Dedifferentiated amniotic fluid mesenchymal stem cell (primary cell): ENCODE measurements at regions not wholly inside any gene's neighbourhood (a gene's known extent, or its start where the extent isn't known, plus 50 kb on each side); places are given as distances from the start of the nearest gene placed in this dataset.
A peak's percentile ranks its signal among the peaks of the same experiment; 100 is the strongest.

Experiments used
- DNase-seq: peaks from one replicate; pipeline ENCODE4 v3.0.0-alpha.2; 2016; ENCODE audit errors: extremely low spot score

DNA sequence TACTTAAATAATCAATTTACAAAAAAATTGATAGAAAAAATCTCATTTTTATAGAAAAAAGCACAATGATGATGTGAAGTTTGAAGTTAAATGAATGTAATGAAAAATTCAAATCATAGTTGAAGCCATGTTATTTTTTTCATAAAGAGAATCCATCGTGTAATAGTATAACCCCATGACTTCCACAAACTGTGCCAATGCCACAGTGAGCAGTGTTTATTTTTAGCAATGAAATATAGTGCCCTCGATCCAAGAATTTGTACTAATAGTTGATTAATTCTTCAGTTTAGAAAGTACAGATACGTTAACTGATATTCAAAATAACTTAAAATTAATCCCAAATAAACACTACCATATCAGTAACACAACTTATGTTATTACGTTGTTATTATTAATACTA is 225.9 kb downstream of the PTPRC start:
- DNase-seq, result no peak

DNA sequence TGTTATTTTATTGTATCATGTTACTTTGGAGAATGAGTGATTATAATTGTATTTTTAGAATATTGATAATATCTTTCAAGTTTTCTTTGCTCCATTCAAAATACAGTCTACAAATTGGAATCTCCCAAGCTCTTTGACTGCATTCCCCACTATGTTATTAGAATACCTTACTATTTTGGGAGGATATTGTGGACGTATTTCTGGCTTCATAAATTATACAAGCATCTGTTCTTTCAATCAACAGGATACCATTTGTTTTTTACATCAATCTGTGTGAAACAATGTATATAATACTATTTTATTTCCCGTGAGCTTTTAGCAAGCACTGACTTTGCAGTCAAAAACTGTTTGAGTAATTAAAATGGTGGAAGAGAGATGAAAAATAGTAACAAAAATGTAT is 226.5 kb downstream of the PTPRC start:
- DNase-seq, result no peak

DNA sequence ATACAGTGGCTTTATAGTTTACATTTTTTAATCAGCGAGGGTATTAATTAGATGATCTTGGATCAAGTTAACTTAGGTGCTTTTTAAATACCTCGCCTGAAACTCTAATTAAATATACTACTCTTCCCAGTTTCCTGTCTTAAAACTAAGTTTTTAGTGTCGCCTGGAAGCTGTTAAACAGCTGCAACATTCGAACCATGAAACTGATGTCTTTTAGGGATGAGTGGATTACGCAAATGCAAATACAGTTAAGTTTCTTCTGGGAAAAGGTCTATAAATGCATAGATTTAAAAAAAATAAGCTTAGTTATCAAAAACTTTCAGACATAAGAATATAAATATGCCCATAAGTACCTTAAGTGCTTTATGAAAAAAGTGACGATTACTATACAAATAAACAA is 228.3 kb downstream of the PTPRC start:
- no peak for DNase-seq

DNA sequence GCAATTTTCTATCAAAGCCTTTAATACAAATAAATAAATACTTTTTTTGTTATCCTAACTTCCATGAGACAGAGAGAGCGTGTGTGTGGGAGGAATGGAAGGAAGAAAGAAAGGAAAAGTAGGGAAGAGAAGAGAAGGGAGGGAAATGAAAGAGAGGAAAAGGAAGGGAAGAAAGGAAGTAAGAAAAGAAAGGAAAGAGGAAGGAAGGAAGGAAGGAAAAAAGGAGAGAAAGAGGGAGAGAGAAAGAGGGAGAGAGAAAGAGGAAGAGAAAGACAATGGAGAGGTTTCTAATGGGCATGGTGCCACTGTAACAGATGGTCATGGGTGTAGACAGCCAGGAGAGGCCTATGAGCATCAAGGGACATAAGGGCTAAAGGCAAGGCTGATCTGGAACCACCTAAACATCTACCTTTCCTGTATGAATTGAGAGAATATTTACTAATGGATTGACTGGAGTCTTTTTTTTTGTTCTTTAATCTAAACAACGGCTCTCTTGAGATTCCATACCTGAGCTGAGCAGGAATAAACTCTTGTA is 234.9 kb downstream of the PTPRC start:
- DNase-seq, result no peak

DNA sequence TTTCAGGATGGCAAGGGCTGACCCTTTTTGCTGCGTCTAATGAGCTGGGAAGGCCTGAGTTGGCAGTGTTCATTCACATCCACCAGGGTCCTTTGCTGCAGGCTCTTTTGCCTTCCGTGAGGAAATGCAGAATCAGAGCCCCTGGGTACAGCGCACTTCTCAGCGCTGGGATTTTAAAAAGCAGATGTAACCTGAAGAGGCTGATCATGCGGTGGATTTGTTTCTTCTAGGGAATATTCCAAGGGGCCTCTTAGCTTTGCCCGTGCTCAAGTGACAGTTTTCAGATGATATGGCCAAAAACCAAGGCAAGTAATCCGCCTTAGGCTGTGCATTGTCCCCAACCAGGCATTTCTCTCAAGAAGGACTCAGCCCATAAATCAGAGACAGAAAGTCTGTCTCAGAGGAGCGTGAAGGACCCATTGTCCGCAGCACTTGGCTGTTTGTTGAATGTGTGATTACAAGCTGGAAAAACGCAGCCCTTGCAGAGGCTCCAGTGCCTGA is 237.6 kb downstream of the PTPRC start:
- no peak for DNase-seq

DNA sequence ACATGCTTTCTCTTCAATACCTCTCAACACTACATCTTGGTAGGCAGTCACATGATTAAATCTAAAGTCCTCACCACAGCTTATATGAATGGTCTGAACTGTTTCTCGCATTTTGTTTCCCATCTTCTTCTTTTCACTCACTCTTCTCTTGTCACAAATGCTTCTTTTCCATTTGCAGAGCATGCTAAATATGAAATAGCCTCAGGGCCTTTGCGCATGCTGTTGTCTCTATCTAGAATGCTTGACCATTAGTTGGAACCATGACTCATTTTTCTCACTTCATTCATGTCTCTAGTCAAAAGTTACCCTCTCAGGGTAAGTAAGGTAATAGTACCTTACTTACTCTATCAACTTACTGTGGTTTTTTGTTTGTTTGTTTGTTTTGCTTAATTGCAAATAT is 239.7 kb downstream of the PTPRC start:
- DNase-seq, result no peak

DNA sequence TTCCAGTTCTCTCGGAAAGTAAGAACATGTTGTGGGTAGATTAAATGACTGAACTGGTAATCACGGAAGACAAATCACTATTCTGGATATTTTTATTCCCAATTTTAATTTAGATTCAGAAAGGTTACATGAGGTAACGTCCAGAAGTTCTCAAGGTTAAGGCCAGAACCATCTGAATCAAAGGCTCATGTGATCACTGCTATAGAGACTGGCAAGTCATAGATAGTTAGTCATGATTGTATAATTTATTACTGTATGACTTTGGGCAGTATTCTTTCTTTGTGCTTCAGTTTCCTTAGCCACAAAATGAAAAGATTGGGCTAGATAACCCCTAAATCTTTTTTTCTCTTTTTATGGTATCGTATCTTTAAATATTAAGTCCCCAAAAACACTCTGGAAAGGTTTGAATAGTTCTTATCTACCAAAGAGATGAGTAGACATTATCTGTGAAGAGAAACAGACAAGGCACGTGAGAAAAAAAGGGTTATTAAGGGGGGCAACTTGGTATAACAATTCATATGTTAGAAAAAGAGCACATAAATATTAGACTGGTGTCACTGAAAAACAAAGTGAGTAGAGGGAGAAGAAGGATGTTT is 241.0 kb downstream of the PTPRC start:
- DNase-seq, result no peak

DNA sequence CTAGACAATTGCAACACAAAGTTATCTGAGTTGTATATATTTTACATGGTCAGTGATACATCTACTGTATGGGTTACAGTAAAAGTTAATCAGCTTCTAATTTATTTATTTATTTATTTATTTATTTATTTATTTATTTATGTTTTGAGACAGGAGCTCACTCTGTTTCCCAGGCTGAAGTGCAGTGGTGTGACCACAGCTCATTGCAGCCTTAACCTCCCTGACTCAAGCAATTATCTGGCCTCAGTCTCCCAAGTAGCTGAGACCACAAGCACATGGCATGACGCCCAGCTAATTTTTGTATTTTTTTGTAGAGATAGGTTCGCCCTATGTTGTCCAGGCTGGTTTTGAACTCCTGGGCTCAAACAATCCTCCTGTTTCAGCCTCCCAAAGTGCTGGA is 241.6 kb downstream of the PTPRC start:
- no peak for DNase-seq

DNA sequence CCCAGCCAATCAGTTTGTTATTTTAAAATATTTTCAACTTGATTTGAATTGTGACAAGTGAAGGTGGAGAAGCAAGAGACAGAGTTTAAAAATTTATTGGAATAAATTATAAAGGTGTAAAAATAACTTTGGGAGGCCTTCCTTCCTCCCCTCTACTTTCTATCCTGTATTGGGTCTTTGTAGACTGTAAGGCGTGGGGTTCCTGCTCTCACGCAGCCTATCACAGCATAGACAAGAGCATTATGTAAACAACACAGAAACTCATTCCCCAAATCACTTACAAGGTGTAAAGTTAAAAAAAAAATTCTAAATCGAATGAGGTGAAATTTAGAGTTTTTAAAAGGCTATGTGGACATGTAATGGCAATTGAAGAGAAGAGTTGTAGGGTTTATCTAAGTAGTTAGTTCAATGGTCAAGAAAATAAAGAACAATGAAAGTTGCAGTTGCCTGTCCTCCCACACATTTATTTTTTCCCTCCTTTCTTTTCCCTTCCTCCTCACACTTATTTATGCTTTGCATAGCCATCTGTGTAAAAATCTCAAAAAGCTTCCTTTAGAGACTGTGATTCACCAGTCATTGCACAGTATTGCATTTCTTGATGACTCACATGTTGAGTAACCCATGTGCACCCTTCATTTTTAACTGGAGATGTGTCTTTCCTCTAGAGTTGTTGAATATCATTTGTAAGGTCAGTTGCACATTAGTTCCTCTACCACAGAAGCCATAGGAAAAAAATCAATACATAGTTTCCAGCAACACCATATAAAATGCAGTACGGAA is 242.2 kb downstream of the PTPRC start:
- DNase-seq, result peak; percentile 98

DNA sequence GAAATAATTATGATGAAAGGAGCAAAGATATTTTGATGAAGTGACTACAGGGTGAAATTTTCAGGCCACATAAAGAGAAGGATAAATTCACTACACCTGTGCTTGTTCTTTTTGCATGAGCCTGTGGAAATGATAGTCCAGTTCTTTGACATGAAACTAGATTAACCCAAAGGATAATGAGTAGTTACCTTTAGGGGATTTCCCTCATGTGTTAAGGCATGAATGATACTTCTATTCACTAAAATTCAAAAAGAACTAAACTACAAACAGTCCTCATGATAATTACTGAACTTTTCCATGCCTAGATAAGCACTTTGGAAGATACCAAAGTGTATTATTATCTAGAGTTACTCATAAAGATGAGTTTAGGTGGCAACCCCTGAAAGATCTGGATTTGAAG is 244.3 kb downstream of the PTPRC start:
- DNase-seq, result no peak

DNA sequence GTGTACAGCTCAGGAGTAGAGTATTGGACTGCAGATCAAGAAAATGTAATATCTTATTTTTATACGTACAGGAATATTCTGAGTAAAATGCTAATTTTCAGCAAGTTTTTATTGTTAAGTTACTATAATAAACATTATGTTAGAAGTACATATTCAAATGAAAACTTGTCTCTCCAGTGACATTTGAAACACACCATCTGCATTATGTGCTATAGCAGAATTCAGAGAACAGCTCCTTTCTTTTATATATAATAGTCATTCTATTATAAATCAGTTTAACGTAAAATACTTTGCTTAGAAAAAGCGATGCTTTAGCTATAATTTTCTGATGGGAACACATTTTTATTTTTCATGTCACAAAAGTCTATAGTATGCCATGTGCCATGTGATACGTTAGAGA is 249.0 kb downstream of the PTPRC start:
- DNase-seq, result no peak

DNA sequence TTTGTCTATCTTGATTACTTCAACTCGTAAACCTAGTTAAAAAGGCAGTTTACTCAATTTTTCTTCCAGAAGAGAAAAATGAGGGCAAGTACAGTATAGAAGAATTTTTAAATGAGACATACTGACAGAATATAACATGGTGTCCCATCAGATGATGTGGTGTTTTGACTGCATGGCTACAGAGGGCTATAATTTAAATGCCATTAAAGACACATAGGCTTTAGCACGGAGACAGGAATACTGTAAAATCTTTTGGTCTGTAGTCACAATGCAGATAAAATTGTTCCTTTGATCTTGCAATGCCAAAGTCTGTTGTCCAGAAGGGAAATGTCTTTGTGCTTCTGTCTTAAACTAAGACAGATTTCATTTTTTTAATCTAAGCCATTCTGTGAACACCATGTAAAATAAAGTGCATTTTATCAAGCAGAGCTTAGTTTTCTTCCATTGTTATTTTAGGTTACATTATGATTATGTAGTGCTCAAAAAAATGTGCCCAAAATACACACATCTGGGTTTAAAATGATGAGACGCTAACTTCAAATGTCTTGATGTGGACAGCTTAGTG is 249.6 kb downstream of the PTPRC start:
- DNase-seq, result no peak

DNA sequence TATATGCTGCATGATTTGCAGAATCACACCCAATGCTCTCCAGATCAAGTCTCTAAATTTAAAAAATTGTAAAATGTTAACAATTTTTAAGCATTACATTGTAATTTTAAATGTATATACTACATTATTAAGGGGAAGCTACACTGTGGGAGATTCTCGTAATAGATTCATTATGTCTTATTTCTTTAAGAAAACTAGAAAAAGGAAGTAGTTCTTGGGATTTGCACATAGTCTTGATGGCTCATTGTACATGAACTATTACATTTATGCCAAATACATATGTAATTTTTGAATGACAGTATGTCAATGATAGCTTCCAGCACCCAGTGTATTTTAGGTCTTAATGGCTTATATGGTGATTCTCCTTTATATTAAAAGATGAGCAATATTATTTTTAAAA is 250.3 kb downstream of the PTPRC start:
- no peak for DNase-seq

DNA sequence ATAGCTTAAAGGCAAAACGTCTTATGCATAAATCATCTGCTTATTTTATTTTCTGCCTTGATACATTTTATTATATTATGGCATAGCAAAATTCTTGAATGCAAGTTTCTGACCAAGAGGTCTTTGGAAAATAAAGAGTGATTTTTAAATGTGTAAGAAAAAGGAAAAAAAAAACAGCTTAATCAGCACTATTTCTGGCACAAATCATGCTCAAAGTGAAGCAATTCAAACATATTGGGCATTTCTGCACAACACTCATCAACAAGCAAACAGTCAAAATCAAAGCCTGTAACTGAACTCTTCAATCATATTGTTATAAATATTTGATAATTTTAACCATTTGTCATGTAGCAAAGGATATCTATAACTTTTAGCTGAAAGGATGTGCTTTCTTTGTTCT is 250.9 kb downstream of the PTPRC start:
- no peak for DNase-seq

DNA sequence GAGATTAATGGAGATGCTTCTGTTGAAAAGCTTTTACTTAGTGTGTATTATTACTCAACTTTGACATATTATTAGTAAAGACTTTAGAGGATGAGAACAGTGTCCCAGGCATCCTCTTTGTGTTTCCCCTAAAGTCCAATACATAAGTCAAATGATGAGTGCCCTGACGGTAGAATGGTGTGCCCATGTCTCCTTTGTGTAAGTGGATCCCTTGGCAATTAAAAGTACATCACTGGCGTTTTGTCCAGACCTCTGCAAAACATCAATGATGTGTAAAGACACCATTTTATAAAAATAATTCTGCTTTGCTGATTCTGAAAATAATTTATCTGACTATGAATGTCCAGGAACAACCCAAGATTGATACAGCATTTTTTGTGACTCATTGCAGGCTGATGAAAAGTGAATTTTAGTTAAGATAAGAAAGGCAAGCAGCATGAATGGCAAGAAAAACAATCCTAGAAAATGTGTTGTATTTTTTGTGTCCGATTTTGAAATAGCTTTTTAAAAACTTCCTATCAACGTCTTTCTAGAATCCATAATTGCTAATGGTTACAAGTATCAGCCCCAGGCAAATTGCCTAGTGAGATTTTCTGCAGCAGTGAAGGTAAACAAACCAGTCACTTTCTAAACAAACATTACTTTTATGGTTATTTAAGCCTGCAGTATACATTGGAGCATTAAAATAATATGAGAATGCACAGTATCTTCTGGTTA is 251.5 kb downstream of the PTPRC start:
- no peak for DNase-seq

DNA sequence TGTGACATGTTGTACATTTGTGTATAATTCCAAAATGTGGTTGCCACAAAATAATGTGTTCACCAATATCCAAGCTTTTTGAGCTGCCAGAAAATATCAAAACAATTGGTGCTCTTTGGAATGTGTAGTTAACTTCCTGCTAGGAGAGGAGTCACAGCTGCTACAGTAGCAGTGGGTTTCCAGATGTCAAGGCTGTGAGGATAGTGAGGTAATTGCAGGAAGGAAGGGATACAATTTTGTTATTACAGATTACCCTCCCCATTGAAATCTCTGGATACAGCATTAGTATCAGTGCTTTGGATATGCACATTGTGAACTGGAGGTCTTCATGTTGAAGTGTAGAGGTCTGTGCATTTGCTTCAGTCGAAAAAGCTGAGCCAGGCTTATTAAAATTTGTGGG is 253.2 kb downstream of the PTPRC start:
- peak; percentile 37 for DNase-seq

DNA sequence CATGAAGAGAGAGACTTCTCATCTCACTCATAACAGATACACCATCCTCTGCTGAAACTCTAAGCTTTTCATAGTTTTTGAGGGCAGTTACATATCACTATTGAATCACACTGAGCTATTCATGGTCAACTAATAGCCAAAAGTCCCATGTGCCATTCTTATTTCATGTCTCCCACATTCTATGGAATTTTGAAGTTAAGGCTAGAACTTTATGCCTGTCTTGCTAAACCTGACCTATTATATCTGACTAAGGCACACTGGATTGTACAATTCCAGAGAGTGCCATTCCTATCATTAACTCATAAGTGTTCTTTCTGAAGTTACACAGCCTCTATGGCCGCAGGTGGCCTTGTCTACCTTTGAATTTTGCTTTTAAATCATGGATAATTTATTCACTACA is 254.3 kb downstream of the PTPRC start:
- no peak for DNase-seq

DNA sequence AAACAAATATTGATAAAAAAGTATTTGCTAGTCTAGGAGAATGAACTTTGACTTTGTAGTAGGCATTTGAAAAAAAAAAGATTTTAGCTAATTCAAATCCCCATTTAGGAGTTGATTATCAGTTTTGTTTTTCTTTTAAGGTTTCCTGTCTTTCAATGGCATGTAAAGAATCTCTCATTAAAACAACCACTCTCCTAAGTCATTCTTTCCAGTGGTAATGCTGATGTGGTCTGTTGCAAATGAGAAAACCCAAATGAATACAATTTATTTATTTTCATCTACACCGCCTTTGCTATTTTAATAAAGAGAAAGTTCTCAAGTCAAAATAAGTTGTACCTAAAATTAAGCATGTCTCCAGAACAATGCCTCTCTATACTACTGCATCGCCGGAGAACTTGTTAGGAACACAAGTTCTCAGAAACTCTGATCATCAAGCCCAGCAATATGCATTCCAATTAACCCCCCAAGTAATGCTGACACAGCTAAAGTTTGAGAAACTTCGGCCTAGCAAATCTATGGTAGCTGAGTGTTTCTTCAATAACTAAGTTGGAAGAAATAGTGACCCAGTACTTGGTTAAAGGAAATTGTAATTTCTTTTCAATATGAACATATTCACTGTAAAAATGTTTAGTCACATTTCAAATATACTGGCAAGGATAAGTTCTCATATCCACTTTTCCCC is 255.1 kb downstream of the PTPRC start:
- peak; percentile 44 for DNase-seq

DNA sequence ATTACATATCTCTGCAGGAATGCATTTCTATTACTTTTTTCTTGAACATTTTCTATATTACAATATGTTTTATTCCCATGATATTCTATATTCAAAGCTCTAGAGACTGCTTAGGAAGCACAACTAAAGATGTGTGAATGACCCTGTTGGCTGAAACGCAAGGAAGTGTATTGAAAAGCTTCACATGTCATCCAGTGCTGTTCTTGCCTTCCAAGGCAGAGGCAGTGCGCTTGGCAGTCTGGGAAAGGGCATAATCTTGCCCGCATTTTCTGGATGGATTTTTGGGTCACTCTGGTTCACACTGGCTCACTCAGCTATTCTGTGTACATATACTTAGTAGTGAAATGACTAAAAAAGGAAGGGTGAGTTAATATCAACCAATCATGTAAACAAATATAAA is 262.4 kb downstream of the PTPRC start:
- DNase-seq, result peak; percentile 14

DNA sequence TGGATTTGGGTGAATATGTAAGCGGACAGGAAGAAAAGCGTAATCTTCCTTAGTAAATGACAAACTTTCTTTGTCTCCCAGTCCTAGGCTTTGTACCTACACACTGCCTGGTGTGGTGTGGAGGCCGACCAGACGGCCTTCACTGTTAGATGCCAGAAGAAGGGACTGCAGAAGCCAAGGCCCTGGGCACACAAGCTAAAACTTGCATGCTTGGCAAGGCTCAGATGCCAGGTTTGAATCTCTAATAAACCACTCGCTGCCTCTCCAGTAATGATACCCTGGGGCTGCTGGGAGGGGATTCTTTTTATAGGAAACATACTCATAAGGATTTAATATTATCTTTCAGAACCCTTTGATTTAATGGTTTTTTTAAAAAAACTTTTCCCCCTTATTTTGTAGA is 263.8 kb downstream of the PTPRC start:
- DNase-seq, result no peak

DNA sequence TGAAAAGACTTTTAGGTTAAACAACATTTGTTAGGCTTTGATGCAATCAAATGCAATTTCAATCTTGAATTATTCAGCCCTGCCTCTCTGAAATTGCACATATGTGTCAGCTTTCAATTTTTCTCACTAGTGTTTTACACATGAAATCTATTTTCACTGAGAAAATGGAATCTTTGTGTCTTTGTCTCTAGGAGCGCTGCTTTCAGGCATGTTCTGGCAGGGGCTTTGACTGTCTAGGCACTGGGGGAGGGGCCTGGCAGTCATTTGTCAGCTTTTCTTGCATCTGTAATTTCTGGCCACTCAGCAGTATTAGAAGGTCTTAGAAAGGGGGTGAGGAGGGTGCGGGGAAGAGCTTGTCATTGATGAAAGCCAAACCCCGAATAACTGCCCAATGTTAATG is 264.4 kb downstream of the PTPRC start:
- DNase-seq, result peak; percentile 84

DNA sequence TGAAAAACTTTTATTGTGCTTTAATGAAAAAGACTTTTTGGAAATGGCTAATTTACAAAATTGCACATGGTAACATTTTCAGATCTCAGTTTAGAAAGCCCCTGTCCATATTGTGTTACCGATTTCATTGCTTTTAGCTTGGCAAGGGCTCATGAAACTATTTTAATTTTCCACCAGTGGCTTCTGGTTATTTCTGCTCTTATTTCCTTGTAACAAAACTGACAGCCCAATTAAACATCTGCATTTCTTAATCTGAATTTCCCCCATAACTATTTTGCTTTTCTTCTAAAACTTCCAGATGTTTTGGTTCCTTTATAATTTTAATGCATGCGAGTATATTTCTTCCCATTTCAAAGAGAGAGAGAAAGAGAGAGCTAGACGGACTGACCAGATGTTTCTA is 264.8 kb downstream of the PTPRC start:
- DNase-seq, result no peak
